Endothelial cell of umbilical vein (primary cell): ENCODE measurements at regions not wholly inside any gene's neighbourhood (a gene's known extent, or its start where the extent isn't known, plus 50 kb on each side); places are given as distances from the start of the nearest gene placed in this dataset.

ENCODE experiments used
- BruUV-seq: library from RNA; stranded (reverse); fragments of 400-500 nt; replicated peaks from 2 replicates; lab custom pipeline; 2021; lab: Mats Ljungman, UMichigan
- CTCF ChIA-PET: fragments of 300-600, 350-600 bp; sonication (Branson Sonifier 250); formaldehyde crosslinking; loops from one replicate; lab custom pipeline; 2021; ENCODE audit warnings: antibody characterized with exemption, inconsistent platforms; lab: Charles Lee
- POLR2A ChIA-PET: fragments of 300-600, 350-600 bp; sonication (Branson Sonifier 250); formaldehyde crosslinking; loops from one replicate; lab custom pipeline; 2021; ENCODE audit warnings: antibody characterized with exemption, inconsistent platforms; lab: Charles Lee
- DNase-seq: peaks from one replicate; pipeline ENCODE4 v3.0.0-alpha.2; 2011; ENCODE audit warnings: low read depth, low spot score
- FAIRE-seq: peaks from 2 replicates; lab custom pipeline; 2011; peaks lifted over from hg19 to GRCh38; lab: Jason Lieb, UNC
- H2AFZ ChIP-seq: 2 replicates; pipeline ENCODE4 v1.6.0; 2012; ENCODE audit warnings: low read depth, low read length, control low read depth, inconsistent platforms
- H3K27ac ChIP-seq: 2 replicates; pipeline ENCODE4 v1.5.1; 2011; ENCODE audit warnings: low read depth, mild to moderate bottlenecking, control low read depth, low read length, moderate library complexity; ENCODE audit not compliant: insufficient read depth
- H3K27me3 ChIP-seq, 2 experiments: 2 replicates each; pipeline versions ENCODE4 v1.6.0 to v1.6.1; 2011; ENCODE audit warnings: low read length in 2 of 2, mixed read lengths in 1 of 2; ENCODE audit not compliant: control insufficient read depth in 2 of 2, insufficient read depth in 2 of 2
- H3K36me3 ChIP-seq, 2 experiments: 2 replicates in 1 of 2; 3 replicates in 1 of 2; pipeline ENCODE4 v1.5.1; 2011; ENCODE audit warnings: low read length in 2 of 2, mild to moderate bottlenecking in 1 of 2, moderate library complexity in 1 of 2; ENCODE audit not compliant: control insufficient read depth in 2 of 2, insufficient read depth in 2 of 2; ENCODE audit errors: extremely low read depth in 1 of 2
- H3K4me1 ChIP-seq: 3 replicates; pipeline ENCODE4 v1.5.1; 2011; ENCODE audit warnings: mild to moderate bottlenecking, low read length; ENCODE audit not compliant: control insufficient read depth, insufficient read depth; ENCODE audit errors: extremely low read depth
- H3K4me2 ChIP-seq: 2 replicates; pipeline ENCODE4 v1.6.1; 2011; ENCODE audit warnings: low read length, control low read depth, mixed read lengths; ENCODE audit not compliant: insufficient read depth
- H3K4me3 ChIP-seq, 3 experiments: fragments of 200-600 bp in 1 of 3; sonication (generic), shearing (Covaris generic) in 1 of 3; replicated peaks in 1 of 3; 2 replicates each; pipeline ENCODE4 v1.5.1; 2011 to 2016; ENCODE audit warnings: control low read depth in 3 of 3, low read length in 3 of 3, mild to moderate bottlenecking in 2 of 3, inconsistent platforms in 1 of 3, low read depth in 1 of 3, moderate library complexity in 1 of 3; ENCODE audit not compliant: insufficient read depth in 1 of 3
- H3K79me2 ChIP-seq: 2 replicates; pipeline ENCODE4 v1.6.0; 2012; ENCODE audit warnings: low read length, inconsistent platforms; ENCODE audit not compliant: control insufficient read depth, insufficient read depth
- H3K9ac ChIP-seq: replicated peaks from 2 replicates; pipeline ENCODE3; 2011; ENCODE audit warnings: low read length, control low read depth; ENCODE audit not compliant: insufficient read depth; ENCODE audit errors: extremely low read depth
- H3K9me1 ChIP-seq: replicated peaks from 3 replicates; pipeline ENCODE4 v1.6.0; 2011; ENCODE audit warnings: mild to moderate bottlenecking, low read length; ENCODE audit not compliant: control insufficient read depth, insufficient read depth; ENCODE audit errors: extremely low read depth
- H3K9me3 ChIP-seq: replicated peaks from 2 replicates; pipeline ENCODE4 v1.5.1; 2012; ENCODE audit warnings: low read length, inconsistent platforms; ENCODE audit not compliant: control insufficient read depth, insufficient read depth
- H4K20me1 ChIP-seq: replicated peaks from 2 replicates; pipeline ENCODE3; 2011; ENCODE audit warnings: mild to moderate bottlenecking, low read length; ENCODE audit not compliant: control insufficient read depth, insufficient read depth; ENCODE audit errors: extremely low read depth
- CTCF ChIP-seq, 2 donors: IDR thresholded peaks; 1 replicate in 1 of 2; 2 replicates in 1 of 2; pipeline ENCODE4 v1.5.1; 2011; ENCODE audit warnings: low read length in 2 of 2, mild to moderate bottlenecking in 2 of 2, moderate library complexity in 2 of 2, control low read depth in 1 of 2, inconsistent platforms in 1 of 2, low read depth in 1 of 2; ENCODE audit not compliant: insufficient read depth in 1 of 2; ENCODE audit errors: extremely low read depth in 1 of 2
- EZH2 ChIP-seq: IDR thresholded peaks from 2 replicates; pipeline ENCODE4 v1.6.1; 2012; ENCODE audit warnings: borderline replicate concordance, low read depth, mild to moderate bottlenecking, moderate library complexity, low read length, inconsistent platforms; ENCODE audit not compliant: severe bottlenecking
- FOS ChIP-seq: IDR thresholded peaks from 2 replicates; pipeline ENCODE4 v1.6.1; 2011; ENCODE audit warnings: mild to moderate bottlenecking, low read length, moderate library complexity, borderline replicate concordance; ENCODE audit not compliant: insufficient read depth
- GATA2 ChIP-seq: IDR thresholded peaks from 2 replicates; pipeline ENCODE4 v1.7.0; 2011; ENCODE audit warnings: low read depth, mild to moderate bottlenecking, moderate library complexity, mixed read lengths, low read length; ENCODE audit not compliant: insufficient read length, insufficient read depth
- JUN ChIP-seq: IDR thresholded peaks from 2 replicates; pipeline ENCODE4 v1.6.1; 2011; ENCODE audit warnings: borderline replicate concordance, low read depth; ENCODE audit not compliant: insufficient read length, insufficient read depth
- MYC ChIP-seq: IDR thresholded peaks from one replicate; pipeline ENCODE4 v1.6.1; 2011; ENCODE audit warnings: mild to moderate bottlenecking, low read depth, low read length
- POLR2A ChIP-seq: IDR thresholded peaks from 2 replicates; pipeline ENCODE4 v1.6.1; 2012; ENCODE audit warnings: low read depth, mild to moderate bottlenecking, control low read depth, low read length
- POLR2AphosphoS5 ChIP-seq: IDR thresholded peaks from 2 replicates; pipeline ENCODE4 v1.6.1; 2012; ENCODE audit warnings: low read depth, mild to moderate bottlenecking, control low read depth, low read length, moderate library complexity; ENCODE audit not compliant: insufficient read depth
- dilution Hi-C: fragments of 300-500 bp; cut with MboI; formaldehyde crosslinking; loops from one replicate; pipeline ENCODE4 v1.15.0; 2019; ENCODE audit warnings: low sequenced_read_pairs; ENCODE audit not compliant: extremely low pct_ligation_motif_present
- intact Hi-C: fragments of 100-400 bp; cut with micrococcal nuclease; formaldehyde crosslinking; loops from one replicate; pipeline ENCODE4 v1.10.0; 2022
- TF ChIP-seq, protein P1 (sequence below): IDR thresholded peaks from 2 replicates; pipeline ENCODE4 v1.6.1; 2011; ENCODE audit not compliant: insufficient read depth, insufficient read length

- Histone ChIP-seq H3K4me3 (no peak overlapping the region), H3K79me2 (no peaks in the 10 kb centered on the region), H3K9me3 (no peaks in the 10 kb centered on the region), H3K27ac (no peak overlapping the region), H3K9ac (no peak overlapping the region), H3K27me3 (no peaks in the 10 kb centered on the region), H3K4me2 (no peak overlapping the region), H3K36me3 (no peaks in the 10 kb centered on the region), H4K20me1 (no peaks in the 10 kb centered on the region), H3K9me1 (no peaks in the 10 kb centered on the region), H2AFZ (no peak overlapping the region), H3K4me1 (no peaks in the 10 kb centered on the region)
- POLR2A ChIA-PET, result no interaction called here
- intact Hi-C loops, result no loop called here
- no TSS peak for BruUV-seq
- DNase-seq (no peak), FAIRE-seq (no peak)
- no peak for TF ChIP-seq MYC
- TF ChIP-seq FOS, result no peak
- TF ChIP-seq GATA2, result no peak
- no peak for TF ChIP-seq CTCF (IDR thresholded peaks at IDR 0.05; ENCODE audit: extremely low read depth in 1 of 2, insufficient read depth in 1 of 2, low read depth in 1 of 2, low read length in 2 of 2)
- no peak for TF ChIP-seq POLR2A
- TF ChIP-seq, protein P1, sequence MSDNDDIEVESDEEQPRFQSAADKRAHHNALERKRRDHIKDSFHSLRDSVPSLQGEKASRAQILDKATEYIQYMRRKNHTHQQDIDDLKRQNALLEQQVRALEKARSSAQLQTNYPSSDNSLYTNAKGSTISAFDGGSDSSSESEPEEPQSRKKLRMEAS, result no peak
- no peak for TF ChIP-seq JUN
- no peak for TF ChIP-seq POLR2AphosphoS5
- no peak for TF ChIP-seq EZH2
- CTCF ChIA-PET, result interaction anchor here (1.3 kb wide), 2 partner anchors 32 to 90 kb away, joined by 3 read pairs; no protein-coding TSS in a partner anchor
- dilution Hi-C loops, result no loop called here
These were observed 238.5 kb upstream of the FANCL start for GRCh38 chr2:58479535-58480140.
